H9 (cell line): ENCODE measurements at regions not wholly inside any gene's neighbourhood (a gene's known extent, or its start where the extent isn't known, plus 50 kb on each side); places are given as distances from the start of the nearest gene placed in this dataset.

ENCODE experiments used
- DNase-seq: peaks from one replicate; pipeline ENCODE4 v3.0.0-alpha.2; 2017
- H2AFZ ChIP-seq: one replicate; pipeline ENCODE4 v1.6.1; 2013; ENCODE audit warnings: mild to moderate bottlenecking, low read length, control low read depth, moderate library complexity
- H2AK5ac ChIP-seq: 2 replicates; pipeline ENCODE4 v1.6.1; 2013; ENCODE audit warnings: low read length, control low read depth, mixed read lengths; ENCODE audit not compliant: insufficient read length
- H2BK120ac ChIP-seq: one replicate; pipeline ENCODE4 v1.6.1; 2013; ENCODE audit warnings: low read depth, mild to moderate bottlenecking, low read length, control low read depth, inconsistent platforms; ENCODE audit not compliant: poor library complexity, severe bottlenecking
- H2BK12ac ChIP-seq: 2 replicates; pipeline ENCODE4 v1.6.1; 2013; ENCODE audit warnings: low read length, control low read depth, mixed read lengths, low read depth; ENCODE audit not compliant: insufficient read length
- H2BK15ac ChIP-seq: 2 replicates; pipeline ENCODE4 v1.6.1; 2013; ENCODE audit warnings: low read depth, low read length, control low read depth
- H2BK20ac ChIP-seq: one replicate; pipeline ENCODE4 v1.6.1; 2013; ENCODE audit warnings: low read depth, mild to moderate bottlenecking, low read length, control low read depth, inconsistent platforms; ENCODE audit not compliant: poor library complexity, severe bottlenecking
- H2BK5ac ChIP-seq: 2 replicates; pipeline ENCODE4 v1.6.1; 2013; ENCODE audit warnings: low read length, control low read depth, mixed read lengths; ENCODE audit not compliant: insufficient read length
- H3K14ac ChIP-seq: 2 replicates; pipeline ENCODE4 v1.6.1; 2013; ENCODE audit warnings: low read length, control low read depth; ENCODE audit not compliant: insufficient read depth
- H3K18ac ChIP-seq: 2 replicates; pipeline ENCODE4 v1.6.1; 2013; ENCODE audit warnings: low read depth, mild to moderate bottlenecking, mixed read lengths, low read length, control low read depth; ENCODE audit not compliant: insufficient read length
- H3K23ac ChIP-seq: 2 replicates; pipeline ENCODE4 v1.6.1; 2013; ENCODE audit warnings: low read length, control low read depth, mixed read lengths, low read depth; ENCODE audit not compliant: insufficient read length
- H3K23me2 ChIP-seq: 2 replicates; pipeline ENCODE4 v1.6.1; 2013; ENCODE audit warnings: low read depth, mild to moderate bottlenecking, mixed read lengths, low read length, control low read depth; ENCODE audit not compliant: insufficient read length, poor library complexity, severe bottlenecking
- H3K27ac ChIP-seq: 2 replicates; pipeline ENCODE4 v1.5.1; 2013; ENCODE audit warnings: low read length, control low read depth, mixed read lengths, low read depth; ENCODE audit not compliant: insufficient read length
- H3K27me3 ChIP-seq: 2 replicates; pipeline ENCODE4 v1.6.1; 2013; ENCODE audit warnings: low read length, control low read depth, inconsistent platforms; ENCODE audit not compliant: insufficient read depth
- H3K4ac ChIP-seq: 2 replicates; pipeline ENCODE4 v1.6.1; 2013; ENCODE audit warnings: low read depth, mild to moderate bottlenecking, control low read depth, inconsistent platforms, low read length, moderate library complexity
- H3K4me1 ChIP-seq: 2 replicates; pipeline ENCODE4 v1.6.1; 2013; ENCODE audit warnings: low read length, control low read depth, inconsistent platforms; ENCODE audit not compliant: insufficient read depth
- H3K4me2 ChIP-seq: 2 replicates; pipeline ENCODE4 v1.6.1; 2013; ENCODE audit warnings: low read length, control low read depth, mixed read lengths; ENCODE audit not compliant: insufficient read length, insufficient read depth
- H3K56ac ChIP-seq: 2 replicates; pipeline ENCODE4 v1.6.1; 2013; ENCODE audit warnings: low read depth, mild to moderate bottlenecking, mixed read lengths, low read length, control low read depth; ENCODE audit not compliant: insufficient read length
- H3K79me1 ChIP-seq: 2 replicates; pipeline ENCODE4 v1.6.1; 2013; ENCODE audit warnings: low read depth, mild to moderate bottlenecking, moderate library complexity, low read length, control low read depth, inconsistent platforms; ENCODE audit not compliant: insufficient read depth, poor library complexity, severe bottlenecking
- H3K79me2 ChIP-seq: 2 replicates; pipeline ENCODE4 v1.6.1; 2013; ENCODE audit warnings: low read length, control low read depth, inconsistent platforms; ENCODE audit not compliant: insufficient read depth
- H3K9ac ChIP-seq: 2 replicates; pipeline ENCODE4 v1.6.1; 2013; ENCODE audit warnings: low read length, control low read depth, mixed read lengths; ENCODE audit not compliant: insufficient read length; ENCODE audit errors: extremely low read depth
- H3K9me3 ChIP-seq: one replicate; pipeline ENCODE4 v1.6.1; 2013; ENCODE audit warnings: low read depth, low read length, inconsistent platforms; ENCODE audit not compliant: control insufficient read depth
- H3T11ph ChIP-seq: one replicate; pipeline ENCODE4 v1.6.1; 2013; ENCODE audit warnings: mild to moderate bottlenecking, low read length, control low read depth, inconsistent platforms
- H4K20me1 ChIP-seq: one replicate; pipeline ENCODE4 v1.6.1; 2013; ENCODE audit not compliant: control insufficient read depth, insufficient read length, insufficient read depth
- H4K5ac ChIP-seq: 2 replicates; pipeline ENCODE4 v1.6.1; 2013; ENCODE audit warnings: low read depth, mild to moderate bottlenecking, mixed read lengths, low read length, control low read depth; ENCODE audit not compliant: insufficient read length
- H4K8ac ChIP-seq: replicated peaks from 2 replicates; pipeline ENCODE4 v1.6.1; 2013; ENCODE audit warnings: low read length, control low read depth, mixed read lengths, low read depth; ENCODE audit not compliant: insufficient read length
- H4K91ac ChIP-seq: 2 replicates; pipeline ENCODE4 v1.6.1; 2013; ENCODE audit warnings: low read depth, mild to moderate bottlenecking, moderate library complexity, mixed read lengths, low read length, control low read depth; ENCODE audit not compliant: insufficient read length
- H3K27ac Mint-ChIP-seq, 3 experiments: 2 replicates in 2 of 3; 3 replicates in 1 of 3; pipeline ENCODE4 v1.8.0; 2020 to 2021; ENCODE audit warnings: mixed read lengths in 3 of 3, mild to moderate bottlenecking in 1 of 3, moderate library complexity in 1 of 3
- H3K27me3 Mint-ChIP-seq: 2 replicates; pipeline ENCODE4 v1.8.0; 2021; ENCODE audit warnings: low read depth, mild to moderate bottlenecking, moderate library complexity, mixed read lengths
- H3K36me3 Mint-ChIP-seq, 3 experiments: 2 replicates in 2 of 3; 3 replicates in 1 of 3; pipeline ENCODE4 v1.8.0; 2020 to 2021; ENCODE audit warnings: low read depth in 3 of 3, mixed read lengths in 3 of 3; ENCODE audit not compliant: insufficient read depth in 1 of 3
- H3K4me1 Mint-ChIP-seq, 2 experiments: 2 replicates each; pipeline ENCODE4 v1.8.0; 2020; ENCODE audit warnings: mixed read lengths in 2 of 2
- H3K4me3 Mint-ChIP-seq, 2 experiments: 2 replicates in 1 of 2; 3 replicates in 1 of 2; pipeline ENCODE4 v1.8.0; 2020 to 2021; ENCODE audit warnings: mild to moderate bottlenecking in 2 of 2, mixed read lengths in 2 of 2, moderate library complexity in 1 of 2
- H3K9me3 Mint-ChIP-seq, 2 experiments: 2 replicates in 1 of 2; 3 replicates in 1 of 2; pipeline ENCODE4 v1.8.0; 2020; ENCODE audit warnings: mild to moderate bottlenecking in 2 of 2, mixed read lengths in 2 of 2, moderate library complexity in 1 of 2
- WGBS: extraction: QIAGEN DNeasy Blood & Tissue Kit; methylation state at CpG from one replicate; pipeline ENCODE4 v1.1.7; 2013; ENCODE audit warnings: missing lambda C conversion rate, low lambda C conversion rate, mixed read lengths; ENCODE audit not compliant: insufficient read length; ENCODE audit errors: extremely low coverage; 5-methylcytosine and 5-hydroxymethylcytosine counted together
- TF ChIP-seq, protein P1 (sequence below): fragments of 200-600 bp; sonication (generic); conservative IDR thresholded peaks from 3 replicates; pipeline ENCODE4 v1.8.0; 2021; ENCODE audit warnings: antibody characterized with exemption, mild to moderate bottlenecking

DNA sequence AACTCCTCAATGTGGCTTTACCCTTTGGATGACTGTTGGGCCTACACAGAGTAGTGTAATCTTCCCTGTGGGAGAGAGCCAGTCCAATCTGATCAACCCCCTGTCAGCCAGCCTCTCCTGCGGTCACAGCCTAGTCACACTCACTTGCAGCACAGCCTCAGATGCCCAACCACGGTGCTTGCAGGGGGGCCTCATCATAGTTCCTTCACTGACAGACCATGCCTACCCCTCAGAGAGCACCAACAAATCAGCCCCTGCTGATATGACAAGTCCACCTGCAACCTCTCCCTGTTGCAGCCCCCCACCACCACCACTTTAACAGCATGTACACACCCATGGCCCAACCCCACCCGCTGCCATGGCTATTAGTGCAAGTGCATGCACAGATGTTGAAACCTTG is 146.8 kb downstream of the HMGN5 start:
- Histone ChIP-seq H3K27me3 (no peaks in the 10 kb centered on the region), H4K5ac (no peak overlapping the region)

More for the DNA sequence above, 146.8 kb downstream of the HMGN5 start:
- H3K56ac ChIP-seq = no peak overlapping the region
- H4K8ac ChIP-seq = no peak overlapping the region
- no peaks in the 10 kb centered on the region for H3K79me2 ChIP-seq
- no peaks in the 10 kb centered on the region for H3K79me1 ChIP-seq
- no peaks in the 10 kb centered on the region for H4K20me1 ChIP-seq
- no peak overlapping the region for H3K23ac ChIP-seq
- TF ChIP-seq, protein P1, sequence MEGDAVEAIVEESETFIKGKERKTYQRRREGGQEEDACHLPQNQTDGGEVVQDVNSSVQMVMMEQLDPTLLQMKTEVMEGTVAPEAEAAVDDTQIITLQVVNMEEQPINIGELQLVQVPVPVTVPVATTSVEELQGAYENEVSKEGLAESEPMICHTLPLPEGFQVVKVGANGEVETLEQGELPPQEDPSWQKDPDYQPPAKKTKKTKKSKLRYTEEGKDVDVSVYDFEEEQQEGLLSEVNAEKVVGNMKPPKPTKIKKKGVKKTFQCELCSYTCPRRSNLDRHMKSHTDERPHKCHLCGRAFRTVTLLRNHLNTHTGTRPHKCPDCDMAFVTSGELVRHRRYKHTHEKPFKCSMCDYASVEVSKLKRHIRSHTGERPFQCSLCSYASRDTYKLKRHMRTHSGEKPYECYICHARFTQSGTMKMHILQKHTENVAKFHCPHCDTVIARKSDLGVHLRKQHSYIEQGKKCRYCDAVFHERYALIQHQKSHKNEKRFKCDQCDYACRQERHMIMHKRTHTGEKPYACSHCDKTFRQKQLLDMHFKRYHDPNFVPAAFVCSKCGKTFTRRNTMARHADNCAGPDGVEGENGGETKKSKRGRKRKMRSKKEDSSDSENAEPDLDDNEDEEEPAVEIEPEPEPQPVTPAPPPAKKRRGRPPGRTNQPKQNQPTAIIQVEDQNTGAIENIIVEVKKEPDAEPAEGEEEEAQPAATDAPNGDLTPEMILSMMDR = no peak
- WGBS = no CpG with 5 or more reads among the region's 3 CpGs
- H2AFZ ChIP-seq = no peak overlapping the region
- no peak overlapping the region for H2BK20ac ChIP-seq
- H3K27ac ChIP-seq = no peak overlapping the region
- peaks cover 23% of the 10 kb centered on the region for H3K9me3 ChIP-seq
- no peak overlapping the region for H2BK15ac ChIP-seq
- no peak overlapping the region for H3K4me2 ChIP-seq
- Mint-ChIP-seq H3K27ac (no peak overlapping the region), H3K4me3 (no peak overlapping the region), H3K9me3 (peaks cover 54 to 74% of the 10 kb centered on the region in 2 experiments), H3K36me3 (peaks cover 0 to 18% (median 4%) of the 10 kb centered on the region in 3 experiments; a peak in 5 of 7 replicates), H3K4me1 (no peaks in the 10 kb centered on the region), H3K27me3 (no peaks in the 10 kb centered on the region)
- no peak overlapping the region for H2AK5ac ChIP-seq
- no peak overlapping the region for H2BK5ac ChIP-seq
- no peak overlapping the region for H3T11ph ChIP-seq
- no peak overlapping the region for H3K9ac ChIP-seq
- H4K91ac ChIP-seq = no peak overlapping the region
- H3K14ac ChIP-seq = no peak overlapping the region
- no peak overlapping the region for H3K4ac ChIP-seq
- H3K18ac ChIP-seq = no peak overlapping the region
- no peak overlapping the region for H2BK12ac ChIP-seq
- no peaks in the 10 kb centered on the region for H3K23me2 ChIP-seq
- H2BK120ac ChIP-seq = no peak overlapping the region
- no peaks in the 10 kb centered on the region for H3K4me1 ChIP-seq
- DNase-seq = no peak
